ENCODE measurements at regions not wholly inside any gene's neighbourhood (a gene's known extent, or its start where the extent isn't known, plus 50 kb on each side); places are given as distances from the start of the nearest gene placed in this dataset.
"Not testable (repeated sequence)": the region's sequence is repeated elsewhere in the genome, so short reads cannot be mapped to it uniquely, and the experiment has no call there.

DNA sequence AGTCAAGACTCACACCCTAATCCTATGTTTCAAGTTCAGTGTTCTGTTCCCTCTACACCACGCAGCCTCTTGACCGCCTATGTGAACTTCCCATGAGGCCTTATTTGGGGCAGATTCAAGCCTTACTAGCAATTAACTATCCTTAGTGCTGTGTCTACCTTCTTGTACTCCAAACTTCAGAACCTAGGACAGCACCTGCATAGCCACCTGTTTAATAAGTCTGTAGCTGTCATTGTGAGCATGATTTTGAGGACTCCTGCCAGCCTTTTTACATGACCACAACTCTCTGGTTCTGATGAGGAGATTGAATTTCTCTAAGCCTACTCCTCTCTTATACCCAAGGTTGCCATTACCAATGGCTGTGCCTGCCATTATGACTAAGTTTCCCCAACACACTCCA, 50.8 kb upstream of the PCSK1 start:
- H3K27ac Mint-ChIP-seq, result no peak overlapping the region
- no peak overlapping the region for H3K4me3 Mint-ChIP-seq
- no peaks in the 10 kb centered on the region for H3K36me3 Mint-ChIP-seq (ENCODE audit: low read depth)
- no peaks in the 10 kb centered on the region for H3K4me1 Mint-ChIP-seq (ENCODE audit: low read depth)
- no peaks in the 10 kb centered on the region for H3K9me3 Mint-ChIP-seq
- peaks cover 3% of the 10 kb centered on the region for H3K27me3 Mint-ChIP-seq (ENCODE audit: low read depth)

DNA sequence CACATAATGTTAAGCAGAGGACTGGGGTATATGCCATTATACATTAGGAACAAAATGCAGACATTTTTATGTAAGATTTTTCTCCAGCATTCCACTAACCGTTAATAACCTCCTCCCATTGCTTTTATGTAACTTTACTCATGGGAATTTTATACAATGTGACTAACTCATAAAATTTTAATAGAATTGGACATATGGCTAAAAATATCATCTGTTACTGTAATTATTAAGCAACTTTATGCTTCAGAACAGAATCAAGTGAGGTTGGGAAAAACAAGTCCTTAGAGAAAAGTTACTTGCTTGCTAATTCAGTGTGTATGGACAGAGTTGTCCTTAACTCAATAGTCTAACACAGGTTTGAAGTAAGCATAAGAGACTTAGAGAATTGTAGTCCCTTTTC, 54.8 kb upstream of the PCSK1 start:
- H3K4me1 Mint-ChIP-seq (ENCODE audit: low read depth), result no peaks in the 10 kb centered on the region

DNA sequence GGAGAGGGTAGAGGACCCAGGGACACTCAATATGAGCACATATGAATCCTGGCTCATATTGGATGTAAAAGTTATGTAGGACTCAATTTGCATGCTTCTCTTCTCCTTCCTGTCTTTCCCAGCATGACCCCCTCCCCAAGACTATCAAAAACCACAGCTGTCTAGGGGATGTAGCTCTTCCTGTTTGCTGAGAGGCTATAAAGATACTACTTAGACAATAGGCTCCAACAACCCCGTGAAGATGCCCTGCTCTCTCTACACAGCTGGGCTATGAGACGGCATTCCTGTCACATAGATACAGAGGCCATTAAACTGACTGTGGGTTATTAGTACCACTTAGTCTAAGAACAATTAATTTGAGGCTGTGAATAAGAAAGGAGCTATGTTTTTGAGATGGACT, 56.5 kb upstream of the PCSK1 start:
- Mint-ChIP-seq H3K27ac (no peak overlapping the region), H3K9me3 (peaks cover 5% of the 10 kb centered on the region), H3K36me3 (ENCODE audit: low read depth) (no peaks in the 10 kb centered on the region), H3K27me3 (ENCODE audit: low read depth) (peaks cover 3% of the 10 kb centered on the region), H3K4me1 (ENCODE audit: low read depth) (no peaks in the 10 kb centered on the region), H3K4me3 (no peak overlapping the region)

More for the DNA sequence above, 54.8 kb upstream of the PCSK1 start:
- Mint-ChIP-seq H3K9me3 (no peaks in the 10 kb centered on the region), H3K27me3 (ENCODE audit: low read depth) (peaks cover 3% of the 10 kb centered on the region), H3K4me3 (no peak overlapping the region), H3K27ac (no peak overlapping the region), H3K36me3 (ENCODE audit: low read depth) (no peaks in the 10 kb centered on the region)

- Mint-ChIP-seq H3K36me3 (ENCODE audit: low read depth) (no peaks in the 10 kb centered on the region), H3K27me3 (ENCODE audit: low read depth) (peaks cover 3% of the 10 kb centered on the region), H3K4me1 (ENCODE audit: low read depth) (no peaks in the 10 kb centered on the region), H3K27ac (no peak overlapping the region), H3K9me3 (peaks cover 6% of the 10 kb centered on the region), H3K4me3 (no peak overlapping the region)
Observed at GRCh38 chr5:96492459-96493047, 59.5 kb upstream of the PCSK1 start.

GRCh38 chr5:96493219-96493790, 60.3 kb upstream of the PCSK1 start:
- no peaks in the 10 kb centered on the region for H3K4me1 Mint-ChIP-seq (ENCODE audit: low read depth)
- peaks cover 2% of the 10 kb centered on the region for H3K27me3 Mint-ChIP-seq (ENCODE audit: low read depth)
- peaks cover 6% of the 10 kb centered on the region for H3K9me3 Mint-ChIP-seq
- no peaks in the 10 kb centered on the region for H3K36me3 Mint-ChIP-seq (ENCODE audit: low read depth)
- no peak overlapping the region for H3K4me3 Mint-ChIP-seq
- no peak overlapping the region for H3K27ac Mint-ChIP-seq

GRCh38 chr5:96495412-96495811, 62.4 kb upstream of the PCSK1 start:
- H3K4me3 Mint-ChIP-seq; H3K27me3 Mint-ChIP-seq (ENCODE audit: low read depth); H3K9me3 Mint-ChIP-seq; H3K4me1 Mint-ChIP-seq (ENCODE audit: low read depth); H3K27ac Mint-ChIP-seq; H3K36me3 Mint-ChIP-seq (ENCODE audit: low read depth): not testable (repeated sequence)

- not testable (repeated sequence) for H3K4me1 Mint-ChIP-seq (ENCODE audit: low read depth); H3K9me3 Mint-ChIP-seq; H3K27ac Mint-ChIP-seq
Observed at GRCh38 chr5:96497027-96497426, 64.0 kb upstream of the PCSK1 start.

GRCh38 chr5:96499753-96500345, 66.8 kb upstream of the PCSK1 start:
- H3K9me3 Mint-ChIP-seq, result no peaks in the 10 kb centered on the region
- no peaks in the 10 kb centered on the region for H3K4me1 Mint-ChIP-seq (ENCODE audit: low read depth)

More at GRCh38 chr5:96497027-96497426, 64.0 kb upstream of the PCSK1 start:
- H3K27me3 Mint-ChIP-seq (ENCODE audit: low read depth); H3K4me3 Mint-ChIP-seq; H3K36me3 Mint-ChIP-seq (ENCODE audit: low read depth): not testable (repeated sequence)

GRCh38 chr5:96501991-96502646, 69.1 kb upstream of the PCSK1 start:
- peaks cover 7% of the 10 kb centered on the region for H3K27me3 Mint-ChIP-seq (ENCODE audit: low read depth)

More at GRCh38 chr5:96499753-96500345, 66.8 kb upstream of the PCSK1 start:
- Mint-ChIP-seq H3K4me3 (no peak overlapping the region), H3K27ac (no peak overlapping the region), H3K27me3 (ENCODE audit: low read depth) (peaks cover 7% of the 10 kb centered on the region), H3K36me3 (ENCODE audit: low read depth) (no peaks in the 10 kb centered on the region)

DNA sequence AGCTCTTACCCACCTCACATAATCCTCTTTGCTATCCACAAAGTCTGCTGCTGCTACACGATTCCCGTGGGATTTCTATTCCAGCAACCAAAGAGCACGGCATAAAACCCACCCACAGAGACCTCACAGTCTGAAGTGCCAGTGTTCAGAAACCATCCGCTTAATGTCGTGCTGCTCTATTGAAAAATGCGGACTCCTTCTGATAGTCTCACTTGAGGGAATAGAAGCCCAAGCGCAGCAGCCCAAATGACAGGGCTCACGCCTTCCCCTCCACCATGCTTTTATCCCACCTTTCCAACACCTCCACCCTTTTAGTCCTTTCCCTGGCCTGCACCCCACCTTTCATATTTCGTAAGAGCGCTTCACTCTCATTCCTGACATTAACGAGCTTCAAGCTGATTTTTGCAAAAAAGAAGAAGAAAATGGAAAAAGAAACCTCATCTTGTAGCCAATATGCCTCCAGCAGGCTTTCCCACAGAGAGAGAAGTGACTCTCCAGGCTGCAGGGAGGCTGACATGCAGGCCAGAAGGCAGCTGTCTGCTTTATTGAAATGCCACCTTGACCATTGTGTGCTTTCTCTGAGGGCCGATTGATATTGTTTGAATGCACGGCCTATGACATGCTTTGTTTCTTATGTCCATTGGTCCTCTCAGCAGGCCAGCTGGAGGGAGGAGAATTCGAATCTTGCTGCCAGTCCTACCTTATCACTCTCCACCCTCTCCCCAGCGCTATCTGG, 70.6 kb upstream of the PCSK1 start:
- H3K27me3 Mint-ChIP-seq (ENCODE audit: low read depth), result peaks cover 7% of the 10 kb centered on the region
- H3K4me3 Mint-ChIP-seq, result no peak overlapping the region
- H3K36me3 Mint-ChIP-seq (ENCODE audit: low read depth), result no peaks in the 10 kb centered on the region
- no peak overlapping the region for H3K27ac Mint-ChIP-seq
- H3K4me1 Mint-ChIP-seq (ENCODE audit: low read depth), result no peaks in the 10 kb centered on the region
- no peaks in the 10 kb centered on the region for H3K9me3 Mint-ChIP-seq

More at GRCh38 chr5:96501991-96502646, 69.1 kb upstream of the PCSK1 start:
- H3K4me1 Mint-ChIP-seq (ENCODE audit: low read depth), result no peaks in the 10 kb centered on the region
- H3K4me3 Mint-ChIP-seq, result no peak overlapping the region
- H3K36me3 Mint-ChIP-seq (ENCODE audit: low read depth), result no peaks in the 10 kb centered on the region
- H3K27ac Mint-ChIP-seq, result no peak overlapping the region
- no peaks in the 10 kb centered on the region for H3K9me3 Mint-ChIP-seq

DNA sequence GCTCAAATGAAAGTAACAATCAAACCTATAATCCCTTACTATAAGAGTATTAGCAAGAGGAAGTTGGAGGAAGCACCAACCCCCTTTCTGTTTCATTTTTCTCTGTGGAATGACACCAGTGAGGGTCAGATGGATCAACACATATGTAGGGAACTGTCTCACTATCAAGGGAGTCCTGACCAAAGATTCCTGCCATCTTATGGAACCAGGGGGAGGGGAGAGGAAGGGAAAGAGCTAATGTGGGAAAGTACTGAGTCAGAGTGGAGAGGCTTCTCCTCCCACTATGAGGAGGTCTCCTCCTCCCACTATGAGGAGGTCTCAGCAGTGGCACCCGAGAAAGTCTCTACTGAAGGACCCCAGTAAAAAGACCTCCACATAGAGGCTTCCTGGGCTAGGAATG, 73.3 kb upstream of the PCSK1 start:
- no peaks in the 10 kb centered on the region for H3K4me1 Mint-ChIP-seq (ENCODE audit: low read depth)
- peaks cover 11% of the 10 kb centered on the region for H3K27me3 Mint-ChIP-seq (ENCODE audit: low read depth)
- no peaks in the 10 kb centered on the region for H3K36me3 Mint-ChIP-seq (ENCODE audit: low read depth)
- no peak overlapping the region for H3K4me3 Mint-ChIP-seq
- H3K9me3 Mint-ChIP-seq, result no peaks in the 10 kb centered on the region
- no peak overlapping the region for H3K27ac Mint-ChIP-seq

DNA sequence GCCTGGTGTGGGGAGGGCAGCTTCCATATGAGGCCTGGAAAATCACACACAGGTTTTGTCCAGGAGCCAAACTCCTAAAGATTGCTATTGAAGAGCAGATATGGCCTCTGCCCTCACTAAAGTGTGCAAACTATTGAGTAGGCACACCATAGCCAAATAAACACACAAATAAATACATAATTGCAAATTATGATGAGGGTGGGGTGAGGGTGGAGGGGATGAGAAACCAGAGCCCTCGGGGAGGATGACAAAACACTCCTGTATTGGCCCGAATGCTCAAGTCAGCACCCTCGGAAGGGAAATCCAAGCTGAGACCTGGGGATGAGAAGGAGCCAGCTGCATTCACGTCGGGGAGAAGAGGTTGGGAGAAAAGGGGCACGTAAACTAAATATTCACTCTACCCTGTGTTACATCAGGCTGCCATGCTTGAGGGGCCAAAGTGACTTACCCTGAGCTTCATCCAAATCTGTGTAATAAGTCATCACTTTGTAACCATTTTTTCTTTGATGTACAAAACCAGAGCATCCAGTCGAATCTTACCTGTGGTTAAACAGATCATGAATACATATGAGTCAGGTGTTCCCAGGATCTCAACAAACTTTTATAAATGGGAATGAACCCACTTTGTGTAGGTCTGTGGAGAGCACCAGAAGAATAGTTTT, 73.9 kb upstream of the PCSK1 start:
- Mint-ChIP-seq H3K4me3 (no peak overlapping the region), H3K9me3 (no peaks in the 10 kb centered on the region), H3K36me3 (ENCODE audit: low read depth) (no peaks in the 10 kb centered on the region), H3K27ac (no peak overlapping the region), H3K27me3 (ENCODE audit: low read depth) (peaks cover 11% of the 10 kb centered on the region), H3K4me1 (ENCODE audit: low read depth) (no peaks in the 10 kb centered on the region)

GRCh38 chr5:96509316-96509715, 76.3 kb upstream of the PCSK1 start:
- Mint-ChIP-seq H3K27me3 (ENCODE audit: low read depth) (peaks cover 8% of the 10 kb centered on the region), H3K27ac (no peak overlapping the region), H3K9me3 (no peaks in the 10 kb centered on the region), H3K36me3 (ENCODE audit: low read depth) (no peaks in the 10 kb centered on the region), H3K4me1 (ENCODE audit: low read depth) (no peaks in the 10 kb centered on the region), H3K4me3 (no peak overlapping the region)

- H3K4me3 Mint-ChIP-seq, result no peak overlapping the region
- H3K36me3 Mint-ChIP-seq (ENCODE audit: low read depth), result no peaks in the 10 kb centered on the region
- H3K9me3 Mint-ChIP-seq, result no peaks in the 10 kb centered on the region
- peaks cover 8% of the 10 kb centered on the region for H3K27me3 Mint-ChIP-seq (ENCODE audit: low read depth)
- no peak overlapping the region for H3K27ac Mint-ChIP-seq
- H3K4me1 Mint-ChIP-seq (ENCODE audit: low read depth), result no peaks in the 10 kb centered on the region
Observed at GRCh38 chr5:96509721-96510350, 76.8 kb upstream of the PCSK1 start.

All from T-helper 1 cell treated with Interleukin-12 subunit alpha and Interleukin-12 subunit beta and Interleukin-4 antibody, amounts not matched to agents 30 μg/mL and 1 μg/mL, for 36 hours (primary cell).